ENCODE measurements at regions not wholly inside any gene's neighbourhood (a gene's known extent, or its start where the extent isn't known, plus 50 kb on each side); places are given as distances from the start of the nearest gene placed in this dataset.
"Not testable (repeated sequence)": the region's sequence is repeated elsewhere in the genome, so short reads cannot be mapped to it uniquely, and the experiment has no call there.

GRCh38 chr5:124512952-124513632 lies 233.3 kb downstream of the ZNF608 start:
- no peak for DNase-seq (ENCODE audit: low spot score)

GRCh38 chr5:124512236-124512635 lies 234.2 kb downstream of the ZNF608 start:
- no peak for DNase-seq (ENCODE audit: low spot score)

GRCh38 chr5:124511791-124512190 lies 234.6 kb downstream of the ZNF608 start:
- DNase-seq (ENCODE audit: low spot score), result no peak

- no peak for DNase-seq (ENCODE audit: low spot score)
Observed at GRCh38 chr5:124507688-124508087, 238.8 kb downstream of the ZNF608 start.

GRCh38 chr5:124504081-124504916 lies 242.1 kb downstream of the ZNF608 start:
- DNase-seq (ENCODE audit: low spot score), result no peak

- DNase-seq (ENCODE audit: low spot score), result no peak
Observed at GRCh38 chr5:124502551-124502950, 243.9 kb downstream of the ZNF608 start.

GRCh38 chr5:124499818-124500217 lies 246.6 kb downstream of the ZNF608 start:
- not testable (repeated sequence) for DNase-seq (ENCODE audit: low spot score)

GRCh38 chr5:124496968-124497367 lies 249.5 kb downstream of the ZNF608 start:
- DNase-seq (ENCODE audit: low spot score), result not testable (repeated sequence)

GRCh38 chr5:124494540-124495116 lies 251.8 kb downstream of the ZNF608 start:
- no peak for DNase-seq (ENCODE audit: low spot score)

- DNase-seq (ENCODE audit: low spot score), result no peak
Observed at GRCh38 chr5:124492444-124493224, 253.8 kb downstream of the ZNF608 start.

GRCh38 chr5:124490315-124490714 lies 256.1 kb downstream of the ZNF608 start:
- not testable (repeated sequence) for DNase-seq (ENCODE audit: low spot score)

- no peak for DNase-seq (ENCODE audit: low spot score)
Observed at GRCh38 chr5:124481419-124481818, 265.0 kb downstream of the ZNF608 start.

- no peak for DNase-seq (ENCODE audit: low spot score)
Observed at GRCh38 chr5:124480964-124481363, 265.5 kb downstream of the ZNF608 start.

- no peak for DNase-seq (ENCODE audit: low spot score)
Observed at GRCh38 chr5:124480022-124480421, 266.4 kb downstream of the ZNF608 start.

- no peak for DNase-seq (ENCODE audit: low spot score)
Observed at GRCh38 chr5:124478264-124478663, 268.2 kb downstream of the ZNF608 start.

- no peak for DNase-seq (ENCODE audit: low spot score)
Observed at GRCh38 chr5:124477577-124477976, 268.9 kb downstream of the ZNF608 start.

GRCh38 chr5:124477062-124477461 lies 269.4 kb downstream of the ZNF608 start:
- DNase-seq (ENCODE audit: low spot score), result no peak

GRCh38 chr5:124474528-124475215 lies 271.8 kb downstream of the ZNF608 start:
- DNase-seq (ENCODE audit: low spot score), result no peak

- DNase-seq (ENCODE audit: low spot score), result no peak
Observed at GRCh38 chr5:124468671-124469411, 277.6 kb downstream of the ZNF608 start.

GRCh38 chr5:124467745-124468144 lies 278.7 kb downstream of the ZNF608 start:
- no peak for DNase-seq (ENCODE audit: low spot score)

- no peak for DNase-seq (ENCODE audit: low spot score)
Observed at GRCh38 chr5:124466011-124466410, 280.4 kb downstream of the ZNF608 start.

Data from SW480 (cell line).